Heart left ventricle (tissue), 16 donors: ENCODE measurements at regions not wholly inside any gene's neighbourhood (a gene's known extent, or its start where the extent isn't known, plus 50 kb on each side); places are given as distances from the start of the nearest gene placed in this dataset.

Experiments used
- ATAC-seq, 4 donors: fragments of 200-7000 bp; cut with Tn5 transposase; one replicate each; pipeline ENCODE4 v1.9.1; 2020 to 2022; ENCODE audit warnings: moderate library complexity in 4 of 4, mild to moderate bottlenecking in 3 of 4, moderate number of reproducible peaks in 1 of 4
- DNase-seq, 5 donors: peaks; one replicate each; pipeline ENCODE4 v3.0.0-alpha.2; 2020
- H3K27ac ChIP-seq, 12 donors: fragments of 200-600 bp; sonication (generic) in 4 of 12; one replicate each; pipeline versions ENCODE4 v1.5.0 to v1.8.0; 2016 to 2022; ENCODE audit warnings: mild to moderate bottlenecking in 2 of 12
- H3K27me3 ChIP-seq, 9 donors: fragments of 200-600 bp; sonication (generic) in 2 of 9; one replicate each; pipeline versions ENCODE4 v1.5.1 to v1.8.0; 2016 to 2022; ENCODE audit warnings: mild to moderate bottlenecking in 3 of 9
- H3K36me3 ChIP-seq, 9 donors: fragments of 200-600 bp; sonication (generic) in 2 of 9; one replicate each; pipeline versions ENCODE4 v1.5.0 to v1.8.0; 2018 to 2022; ENCODE audit warnings: mild to moderate bottlenecking in 2 of 9
- H3K4me1 ChIP-seq, 12 donors: fragments of 200-600 bp; sonication (generic) in 4 of 12; one replicate each; pipeline versions ENCODE4 v1.5.0 to v1.8.0; 2016 to 2022; ENCODE audit warnings: mild to moderate bottlenecking in 3 of 12
- H3K4me3 ChIP-seq, 12 donors: fragments of 200-600 bp; sonication (generic) in 4 of 12; one replicate each; pipeline versions ENCODE4 v1.5.0 to v1.8.0; 2017 to 2022; ENCODE audit warnings: mild to moderate bottlenecking in 9 of 12, moderate library complexity in 4 of 12
- H3K9me3 ChIP-seq, 12 donors: fragments of 200-600 bp; sonication (generic) in 4 of 12; one replicate each; pipeline versions ENCODE4 v1.5.0 to v1.8.0; 2016 to 2022; ENCODE audit warnings: mild to moderate bottlenecking in 1 of 12
- POLR2A ChIP-seq, 2 donors: fragments of 450-650 bp; IDR thresholded peaks; one replicate each; pipeline ENCODE4 v1.6.1; 2017; ENCODE audit warnings: antibody characterized with exemption in 2 of 2, mild to moderate bottlenecking in 2 of 2, moderate library complexity in 2 of 2
- WGBS, 4 donors: extraction: QIAGEN DNeasy Blood & Tissue Kit in 2 of 4; methylation state at CpG; one replicate each; pipeline versions ENCODE4 v1.1.5 to v1.1.7; 2013 to 2018; 5-methylcytosine and 5-hydroxymethylcytosine counted together
- intact Hi-C, 10 donors: fragments of 100-400 bp; cut with DNase I; formaldehyde crosslinking; loops; one replicate each; pipeline versions ENCODE4 v1.11.1 to v1.14.2; 2022
- TF ChIP-seq, protein P1 (sequence below), 12 donors: fragments of 200-600 bp; sonication (generic) in 4 of 12; IDR thresholded peaks; one replicate each; pipeline versions ENCODE4 v1.5.0 to v1.8.0; 2018 to 2022; ENCODE audit warnings: antibody characterized with exemption in 12 of 12, mild to moderate bottlenecking in 5 of 12
- donor health status: ischemic (EF 13 %, LVEDD 7.1; RV severe dilation, severe dysfunction).
- donor health status: healthy with polysubstance abuse.
- donor health status: DM: no; HTN: yes; CAD: no.
- donor health status: DM: no; HTN: no; CAD: no.
- donor health status: ischemic (EF 25% LVEDD 6.9; RV normal size, moderate dysfunction).
- donor health status: ischemic (EF 25% LVEDD 5.7; RV mildly dilated, moderate dysfunction).
- donor health status: healthy.
- donor health status: DM: yes; HTN: yes; CAD: no.
- donor health status: ischemic (EF 35%, LVEDD 5.7; RV mildly dilated, moderate dysfunction).
- donor health status: nonischemic (EF 11% LVEDD 7.7; RV severe dilation, severe dysfunction).
- donor health status: DM: yes; HTN: yes; CAD: no.
- donor health status: PGD.
- donor health status: ischemic (EF 29% LVEDD 5.4; RV normal size, mild dysfunction).
- donor health status: nonischemic (EF 23%, LVEDD 6.1; RV moderate dilation, normal function).

DNA sequence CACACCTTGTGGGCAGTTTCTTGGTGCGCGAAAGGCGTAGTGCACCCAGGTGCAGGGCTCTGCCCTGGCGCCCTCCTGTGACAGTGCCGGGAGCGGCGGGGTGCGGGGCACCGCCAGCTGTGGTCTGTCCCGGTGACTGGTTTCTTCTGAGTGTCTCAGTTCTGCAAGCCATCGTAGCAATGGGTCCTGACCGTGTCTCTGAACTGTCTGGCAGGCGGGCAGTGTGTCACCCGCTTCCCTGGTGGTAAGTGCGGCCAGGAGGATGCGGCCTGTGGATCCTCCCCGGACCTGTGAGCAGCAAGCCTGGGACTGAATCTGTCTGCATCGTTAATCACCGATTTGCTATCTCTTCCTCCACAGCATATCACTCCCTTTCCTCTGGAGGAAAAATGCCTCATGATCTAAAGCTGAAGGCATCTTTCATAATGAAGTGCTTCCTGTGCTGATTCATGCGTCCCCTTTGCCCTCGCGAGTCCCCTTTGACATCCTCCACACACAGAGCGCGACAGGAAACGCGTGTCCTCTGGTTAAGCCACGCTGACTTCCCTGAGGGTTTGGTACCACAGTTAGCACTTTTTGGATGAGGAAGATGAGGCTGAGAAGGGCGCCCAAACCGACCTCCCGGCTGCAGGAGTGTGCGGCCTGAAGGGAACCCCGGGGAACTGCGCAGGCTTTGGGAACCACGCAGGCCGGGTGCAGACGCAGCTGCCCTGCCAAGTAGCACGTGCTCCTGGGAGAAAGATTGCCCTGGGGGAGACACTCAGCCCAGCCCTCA lies 416.0 kb upstream of the HS6ST1 start:
- peaks cover 0 to 35% (median 20%) of the 10 kb centered on the region in 12 donors for H3K4me1 ChIP-seq
- intact Hi-C loops = loop anchor here in 9 of 10 donors (5.0 to 10.0 kb wide), 6 partner anchors 410 to 1120 kb away; no protein-coding TSS in a partner anchor
- peak in 2 of 5 donors; percentile 22 to 65 for DNase-seq
- H3K27ac ChIP-seq = peak overlapping the region in 1 of 12 donors; percentile 53
- ATAC-seq = peak in 3 of 4 donors; percentile 32 to 51 (median 40)
- no peak for TF ChIP-seq POLR2A (IDR thresholded peaks at IDR 0.05)
- TF ChIP-seq, protein P1, sequence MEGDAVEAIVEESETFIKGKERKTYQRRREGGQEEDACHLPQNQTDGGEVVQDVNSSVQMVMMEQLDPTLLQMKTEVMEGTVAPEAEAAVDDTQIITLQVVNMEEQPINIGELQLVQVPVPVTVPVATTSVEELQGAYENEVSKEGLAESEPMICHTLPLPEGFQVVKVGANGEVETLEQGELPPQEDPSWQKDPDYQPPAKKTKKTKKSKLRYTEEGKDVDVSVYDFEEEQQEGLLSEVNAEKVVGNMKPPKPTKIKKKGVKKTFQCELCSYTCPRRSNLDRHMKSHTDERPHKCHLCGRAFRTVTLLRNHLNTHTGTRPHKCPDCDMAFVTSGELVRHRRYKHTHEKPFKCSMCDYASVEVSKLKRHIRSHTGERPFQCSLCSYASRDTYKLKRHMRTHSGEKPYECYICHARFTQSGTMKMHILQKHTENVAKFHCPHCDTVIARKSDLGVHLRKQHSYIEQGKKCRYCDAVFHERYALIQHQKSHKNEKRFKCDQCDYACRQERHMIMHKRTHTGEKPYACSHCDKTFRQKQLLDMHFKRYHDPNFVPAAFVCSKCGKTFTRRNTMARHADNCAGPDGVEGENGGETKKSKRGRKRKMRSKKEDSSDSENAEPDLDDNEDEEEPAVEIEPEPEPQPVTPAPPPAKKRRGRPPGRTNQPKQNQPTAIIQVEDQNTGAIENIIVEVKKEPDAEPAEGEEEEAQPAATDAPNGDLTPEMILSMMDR (IDR thresholded peaks at IDR 0.05) = no peak
- H3K4me3 ChIP-seq = no peak overlapping the region
- peaks cover 0 to 7% (median 0%) of the 10 kb centered on the region in 12 donors for H3K9me3 ChIP-seq
- WGBS, 4 donors = 49 to 62% (median 53%) methylated on average over 34 to 37 of the region's 37 CpGs
- H3K36me3 ChIP-seq = no peaks in the 10 kb centered on the region
- H3K27me3 ChIP-seq = peaks cover 0 to 6% (median 0%) of the 10 kb centered on the region in 9 donors

GRCh38 chr2:128735296-128735960 lies 416.8 kb upstream of the HS6ST1 start:
- 89 to 93% (median 92%) methylated on average over 26 of the region's 26 CpGs for WGBS, 4 donors
- DNase-seq (no peak), ATAC-seq (no peak)
- peaks cover 0 to 35% (median 20%) of the 10 kb centered on the region in 12 donors for H3K4me1 ChIP-seq
- H3K9me3 ChIP-seq = peaks cover 0 to 2% (median 0%) of the 10 kb centered on the region in 12 donors
- intact Hi-C loops = loop anchor here in 9 of 10 donors (5.0 to 10.0 kb wide), 6 partner anchors 411 to 1119 kb away; no protein-coding TSS in a partner anchor
- TF ChIP-seq POLR2A (IDR thresholded peaks at IDR 0.05) = no peak
- TF ChIP-seq, protein P1 (IDR thresholded peaks at IDR 0.05) = no peak
- H3K36me3 ChIP-seq = no peaks in the 10 kb centered on the region
- H3K27ac ChIP-seq = peak overlapping the region in 1 of 12 donors; percentile 53
- peaks cover 0 to 6% (median 0%) of the 10 kb centered on the region in 9 donors for H3K27me3 ChIP-seq
- H3K4me3 ChIP-seq = no peak overlapping the region

DNA sequence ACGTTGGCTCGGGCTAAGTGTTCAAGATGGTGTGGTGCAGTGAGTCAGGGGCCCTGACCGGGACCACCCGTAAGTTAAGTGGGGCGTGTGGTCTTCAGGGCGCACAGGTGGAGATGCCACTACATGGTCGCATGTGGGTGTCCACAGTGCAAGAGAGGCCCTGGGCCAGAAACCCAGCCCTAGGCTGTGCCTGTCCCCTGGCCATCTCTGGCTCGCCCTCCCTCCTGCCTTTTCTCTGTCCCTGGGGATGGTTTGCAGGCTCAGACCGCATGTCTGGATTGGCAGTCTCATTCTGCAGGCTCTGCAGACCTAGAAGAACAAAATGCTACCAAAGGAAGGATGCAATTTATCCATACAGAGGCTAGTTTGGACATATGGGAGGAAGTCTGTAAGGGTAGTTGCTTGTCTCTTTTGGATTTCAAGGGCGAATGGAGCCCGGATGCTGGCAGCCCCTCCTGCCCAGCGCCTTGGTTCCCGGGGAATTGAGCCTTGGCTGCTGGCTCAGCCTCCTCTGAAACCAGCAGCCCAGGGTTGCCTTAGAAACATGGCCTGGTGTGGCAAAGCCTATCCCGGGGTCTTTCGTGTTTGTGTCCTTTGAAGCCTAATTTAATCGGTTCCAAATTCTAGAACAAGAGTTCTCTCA lies 417.5 kb upstream of the HS6ST1 start:
- Histone ChIP-seq H3K4me3 (peak overlapping the region in 9 of 12 donors; percentile 37 to 53 (median 41)), H3K27me3 (peaks cover 0 to 2% (median 0%) of the 10 kb centered on the region in 9 donors), H3K36me3 (no peaks in the 10 kb centered on the region), H3K4me1 (peaks cover 0 to 35% (median 20%) of the 10 kb centered on the region in 12 donors), H3K27ac (no peak overlapping the region), H3K9me3 (no peaks in the 10 kb centered on the region)
- no peak for DNase-seq
- no peak for TF ChIP-seq POLR2A (IDR thresholded peaks at IDR 0.05)
- TF ChIP-seq, protein P1 (IDR thresholded peaks at IDR 0.05) = no peak
- peak in 1 of 4 donors; percentile 2 for ATAC-seq
- WGBS, 4 donors = 50 to 63% (median 54%) methylated on average over 15 to 16 of the region's 16 CpGs
- intact Hi-C loops = loop anchor here (2.0 to 10.0 kb wide), 9 partner anchors 17 to 1189 kb away; no protein-coding TSS in a partner anchor
